ENCODE measurements at regions not wholly inside any gene's neighbourhood (a gene's known extent, or its start where the extent isn't known, plus 50 kb on each side); places are given as distances from the start of the nearest gene placed in this dataset.

DNA sequence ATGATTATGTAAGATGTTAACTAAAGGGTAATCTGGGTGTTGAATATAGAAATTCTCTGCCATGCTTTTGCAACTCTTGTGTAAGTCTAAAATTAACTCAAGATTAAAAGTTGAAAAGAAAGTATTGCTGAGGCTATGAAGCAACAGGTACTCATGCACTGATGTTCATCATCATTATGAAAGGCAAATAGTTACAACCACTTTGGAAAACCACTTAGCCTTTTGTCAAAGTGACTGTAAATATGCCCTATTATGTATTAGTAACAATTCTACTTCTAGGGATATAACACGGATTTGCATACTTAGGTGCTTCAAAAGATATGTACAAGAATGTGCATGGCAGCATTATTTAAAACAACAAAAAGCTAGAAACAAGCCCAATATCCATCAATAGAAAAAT lies 227.8 kb upstream of the CXXC4 start:
- Histone ChIP-seq H3K4me1 (ENCODE audit: insufficient read depth, low read length, severe bottlenecking) (no peaks in the 10 kb centered on the region), H3K79me2 (ENCODE audit: insufficient read depth, low read length) (no peaks in the 10 kb centered on the region), H3K9ac (ENCODE audit: low read length) (no peak overlapping the region), H3F3A (ENCODE audit: insufficient read depth, low read length) (no peaks in the 10 kb centered on the region), H4K20me1 (ENCODE audit: insufficient read depth, low read length) (no peaks in the 10 kb centered on the region), H3K9me2 (ENCODE audit: low read depth, low read length) (no peaks in the 10 kb centered on the region), H3K4me3 (ENCODE audit: low read depth, low read length, poor library complexity, severe bottlenecking) (no peak overlapping the region), H3K4me2 (ENCODE audit: low read length) (no peak overlapping the region), H3K9me3 (ENCODE audit: low read length) (no peaks in the 10 kb centered on the region), H3K27me3 (ENCODE audit: insufficient read depth, low read length) (no peaks in the 10 kb centered on the region), H2AFZ (ENCODE audit: low read length) (no peak overlapping the region), H3K36me3 (ENCODE audit: insufficient read depth, low read length) (no peaks in the 10 kb centered on the region), H3K27ac (ENCODE audit: low read depth, low read length, poor library complexity, severe bottlenecking) (no peak overlapping the region)
- no peak for TF ChIP-seq EZH2 (IDR thresholded peaks at IDR 0.05; ENCODE audit: borderline replicate concordance, low read length)
- TF ChIP-seq, protein P1, sequence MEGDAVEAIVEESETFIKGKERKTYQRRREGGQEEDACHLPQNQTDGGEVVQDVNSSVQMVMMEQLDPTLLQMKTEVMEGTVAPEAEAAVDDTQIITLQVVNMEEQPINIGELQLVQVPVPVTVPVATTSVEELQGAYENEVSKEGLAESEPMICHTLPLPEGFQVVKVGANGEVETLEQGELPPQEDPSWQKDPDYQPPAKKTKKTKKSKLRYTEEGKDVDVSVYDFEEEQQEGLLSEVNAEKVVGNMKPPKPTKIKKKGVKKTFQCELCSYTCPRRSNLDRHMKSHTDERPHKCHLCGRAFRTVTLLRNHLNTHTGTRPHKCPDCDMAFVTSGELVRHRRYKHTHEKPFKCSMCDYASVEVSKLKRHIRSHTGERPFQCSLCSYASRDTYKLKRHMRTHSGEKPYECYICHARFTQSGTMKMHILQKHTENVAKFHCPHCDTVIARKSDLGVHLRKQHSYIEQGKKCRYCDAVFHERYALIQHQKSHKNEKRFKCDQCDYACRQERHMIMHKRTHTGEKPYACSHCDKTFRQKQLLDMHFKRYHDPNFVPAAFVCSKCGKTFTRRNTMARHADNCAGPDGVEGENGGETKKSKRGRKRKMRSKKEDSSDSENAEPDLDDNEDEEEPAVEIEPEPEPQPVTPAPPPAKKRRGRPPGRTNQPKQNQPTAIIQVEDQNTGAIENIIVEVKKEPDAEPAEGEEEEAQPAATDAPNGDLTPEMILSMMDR (IDR thresholded peaks at IDR 0.05; ENCODE audit: low read length), result no peak

DNA sequence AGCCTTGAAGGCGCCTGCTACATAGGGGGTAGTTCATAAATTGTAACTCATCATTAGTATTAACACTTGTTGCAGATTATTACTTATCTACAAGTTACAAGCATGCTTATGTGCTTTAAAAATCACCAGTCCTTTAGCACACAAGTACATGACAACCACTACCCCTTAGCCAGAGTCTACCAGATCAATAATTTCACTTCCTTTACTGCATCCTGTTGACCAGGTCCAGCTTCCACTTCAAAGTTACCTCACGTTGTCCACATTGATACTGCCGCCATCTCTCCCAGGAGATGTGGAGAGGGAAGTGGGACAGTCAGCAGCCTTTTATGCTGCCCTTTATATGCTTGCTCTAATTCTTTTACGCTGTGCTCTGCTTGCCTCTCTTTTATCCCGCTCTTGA lies 231.3 kb upstream of the CXXC4 start:
- Histone ChIP-seq H3K79me2 (ENCODE audit: insufficient read depth, low read length) (no peaks in the 10 kb centered on the region), H3K36me3 (ENCODE audit: insufficient read depth, low read length) (no peaks in the 10 kb centered on the region), H3K9ac (ENCODE audit: low read length) (no peak overlapping the region), H3K27ac (ENCODE audit: low read depth, low read length, poor library complexity, severe bottlenecking) (no peak overlapping the region), H3K9me2 (ENCODE audit: low read depth, low read length) (no peaks in the 10 kb centered on the region), H3K4me1 (ENCODE audit: insufficient read depth, low read length, severe bottlenecking) (no peaks in the 10 kb centered on the region), H3K9me3 (ENCODE audit: low read length) (no peaks in the 10 kb centered on the region), H3K4me2 (ENCODE audit: low read length) (no peak overlapping the region), H4K20me1 (ENCODE audit: insufficient read depth, low read length) (no peaks in the 10 kb centered on the region), H3F3A (ENCODE audit: insufficient read depth, low read length) (no peaks in the 10 kb centered on the region), H2AFZ (ENCODE audit: low read length) (no peak overlapping the region), H3K27me3 (ENCODE audit: insufficient read depth, low read length) (no peaks in the 10 kb centered on the region), H3K4me3 (ENCODE audit: low read depth, low read length, poor library complexity, severe bottlenecking) (no peak overlapping the region)
- TF ChIP-seq, protein P1 (IDR thresholded peaks at IDR 0.05; ENCODE audit: low read length), result no peak
- no peak for TF ChIP-seq EZH2 (IDR thresholded peaks at IDR 0.05; ENCODE audit: borderline replicate concordance, low read length)

DNA sequence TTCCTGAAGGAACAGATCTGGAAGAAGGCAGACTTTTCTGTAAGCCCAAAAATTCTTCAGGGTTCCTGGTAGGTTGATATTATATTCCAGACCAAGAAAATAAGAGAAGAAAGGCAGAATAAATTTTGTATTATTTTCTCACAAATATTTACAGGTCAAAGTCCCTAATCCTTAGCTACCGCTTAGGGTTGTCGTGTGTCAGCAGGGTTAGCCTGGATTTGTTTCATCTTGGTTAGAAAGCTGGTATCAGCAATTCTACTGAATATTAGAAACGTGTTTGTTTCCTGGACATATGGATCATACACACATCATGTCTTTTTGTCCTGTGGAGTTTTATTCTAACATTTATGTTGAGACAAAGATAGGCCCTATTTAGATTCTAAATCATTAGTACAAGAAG lies 232.9 kb upstream of the CXXC4 start:
- no peak overlapping the region for H3K4me2 ChIP-seq (ENCODE audit: low read length)
- H2AFZ ChIP-seq (ENCODE audit: low read length), result no peak overlapping the region
- no peak overlapping the region for H3K27ac ChIP-seq (ENCODE audit: low read depth, low read length, poor library complexity, severe bottlenecking)

More for the DNA sequence above, 232.9 kb upstream of the CXXC4 start:
- Histone ChIP-seq H3K27me3 (ENCODE audit: insufficient read depth, low read length) (no peaks in the 10 kb centered on the region), H3K36me3 (ENCODE audit: insufficient read depth, low read length) (no peaks in the 10 kb centered on the region), H3K4me3 (ENCODE audit: low read depth, low read length, poor library complexity, severe bottlenecking) (no peak overlapping the region), H3F3A (ENCODE audit: insufficient read depth, low read length) (no peaks in the 10 kb centered on the region), H3K9me3 (ENCODE audit: low read length) (no peaks in the 10 kb centered on the region), H4K20me1 (ENCODE audit: insufficient read depth, low read length) (no peaks in the 10 kb centered on the region), H3K4me1 (ENCODE audit: insufficient read depth, low read length, severe bottlenecking) (no peaks in the 10 kb centered on the region), H3K9me2 (ENCODE audit: low read depth, low read length) (no peaks in the 10 kb centered on the region), H3K79me2 (ENCODE audit: insufficient read depth, low read length) (no peaks in the 10 kb centered on the region), H3K9ac (ENCODE audit: low read length) (no peak overlapping the region)
- TF ChIP-seq EZH2 (IDR thresholded peaks at IDR 0.05; ENCODE audit: borderline replicate concordance, low read length), result no peak
- TF ChIP-seq, protein P1 (IDR thresholded peaks at IDR 0.05; ENCODE audit: low read length), result no peak
